Hindlimb muscle (tissue), 1 donor: ENCODE measurements at regions not wholly inside any gene's neighbourhood (a gene's known extent, or its start where the extent isn't known, plus 50 kb on each side); places are given as distances from the start of the nearest gene placed in this dataset.
"Not testable (repeated sequence)": the region's sequence is repeated elsewhere in the genome, so short reads cannot be mapped to it uniquely, and the experiment has no call there.

Experiments
- DNase-seq: peaks from one replicate; pipeline ENCODE4 v3.0.0-alpha.2; 2013

GRCh38 chr3:31102196-31102879 lies 207.9 kb upstream of the GADL1 start:
- no peak for DNase-seq

DNA sequence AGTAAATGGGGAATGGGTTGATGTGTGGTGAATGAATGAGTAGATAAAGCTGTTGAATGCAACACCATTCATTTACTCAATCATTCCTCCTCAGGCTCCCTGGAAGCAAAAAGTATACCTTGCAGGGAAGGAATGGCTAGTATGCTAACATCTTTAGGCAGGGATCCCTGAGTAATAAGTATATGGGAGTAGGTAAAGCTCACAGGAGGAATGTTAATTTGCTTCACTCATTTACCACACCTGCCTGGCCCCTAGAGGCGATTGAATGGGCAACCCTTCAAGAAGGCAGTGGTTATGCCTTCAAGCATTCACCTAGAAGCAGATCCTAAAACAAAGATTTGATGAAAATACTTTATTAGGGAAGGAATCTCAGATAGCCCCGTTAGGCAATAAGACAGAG lies 208.7 kb upstream of the GADL1 start:
- DNase-seq: no peak

- DNase-seq: no peak
Measured at GRCh38 chr3:31103623-31104180, 209.2 kb upstream of the GADL1 start.

- DNase-seq: no peak
Measured at GRCh38 chr3:31105011-31105410, 210.6 kb upstream of the GADL1 start.

DNA sequence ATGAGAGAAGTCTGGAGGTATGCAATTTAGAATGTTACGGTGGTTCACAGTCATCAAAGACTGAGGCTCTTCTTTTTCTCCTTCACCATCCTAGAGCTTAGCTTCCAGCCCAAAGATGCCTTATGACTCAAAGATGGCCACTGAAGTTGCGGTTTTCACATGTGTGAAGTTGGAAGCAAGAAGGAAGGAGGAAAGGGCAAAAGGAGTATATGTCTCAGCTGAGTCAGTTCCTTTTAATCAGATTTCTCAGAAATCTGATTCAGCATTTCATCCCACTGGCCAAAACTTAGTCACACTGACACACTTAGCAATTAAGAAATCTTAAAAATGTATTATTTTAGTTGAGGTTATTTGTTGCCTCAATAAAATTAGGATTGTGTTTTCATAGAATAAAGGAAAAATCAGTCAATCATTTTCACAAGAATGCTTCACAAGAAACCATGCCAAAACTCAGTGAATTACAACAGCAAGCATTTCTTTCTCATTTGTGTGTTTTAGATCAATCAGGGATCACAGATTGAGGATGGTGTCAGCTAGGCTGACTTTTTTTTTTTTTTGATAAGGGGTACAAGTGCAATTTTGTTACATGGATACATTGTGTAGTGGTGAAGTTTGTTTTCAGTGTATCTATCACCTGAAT lies 211.1 kb upstream of the GADL1 start:
- DNase-seq: no peak

GRCh38 chr3:31106204-31106603 lies 211.7 kb upstream of the GADL1 start:
- DNase-seq: no peak

DNA sequence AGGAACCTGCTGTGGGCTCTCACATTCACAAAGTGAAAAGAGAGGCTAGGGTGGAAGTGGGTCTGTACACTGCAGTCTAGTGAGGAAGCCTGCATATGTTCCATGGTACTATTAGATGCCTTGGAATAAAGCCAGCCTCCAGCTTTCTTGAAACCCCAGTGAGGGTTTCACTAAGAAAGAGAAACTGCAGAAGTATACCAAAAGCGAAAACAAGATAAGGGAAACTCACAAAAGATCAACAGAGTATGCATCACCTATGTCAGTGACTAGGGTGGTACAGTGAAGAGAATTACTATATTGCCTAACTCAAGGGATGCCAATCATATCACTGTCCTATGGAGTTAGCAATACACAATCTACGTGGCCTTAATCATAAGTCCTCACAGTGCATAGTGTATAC lies 212.5 kb upstream of the GADL1 start:
- DNase-seq: no peak

DNA sequence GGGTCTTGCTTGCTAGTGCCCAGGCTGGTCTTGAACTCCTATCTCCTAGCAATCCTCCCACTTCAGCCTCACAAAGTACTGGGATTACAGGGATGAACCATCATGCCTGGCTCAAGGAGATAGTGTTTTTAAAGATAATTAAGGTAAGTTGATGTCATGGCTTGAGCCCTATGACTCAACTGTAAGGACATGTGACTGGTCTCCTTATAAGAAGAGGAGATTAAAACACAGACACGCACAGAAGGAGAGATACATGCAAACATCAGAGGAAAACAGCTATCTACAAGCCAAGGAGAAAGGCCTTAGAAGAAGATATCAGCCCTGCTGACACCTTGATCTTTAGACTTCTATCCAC lies 220.4 kb upstream of the GADL1 start:
- DNase-seq: no peak

GRCh38 chr3:31115531-31115930 lies 221.1 kb upstream of the GADL1 start:
- not testable (repeated sequence) for DNase-seq

DNA sequence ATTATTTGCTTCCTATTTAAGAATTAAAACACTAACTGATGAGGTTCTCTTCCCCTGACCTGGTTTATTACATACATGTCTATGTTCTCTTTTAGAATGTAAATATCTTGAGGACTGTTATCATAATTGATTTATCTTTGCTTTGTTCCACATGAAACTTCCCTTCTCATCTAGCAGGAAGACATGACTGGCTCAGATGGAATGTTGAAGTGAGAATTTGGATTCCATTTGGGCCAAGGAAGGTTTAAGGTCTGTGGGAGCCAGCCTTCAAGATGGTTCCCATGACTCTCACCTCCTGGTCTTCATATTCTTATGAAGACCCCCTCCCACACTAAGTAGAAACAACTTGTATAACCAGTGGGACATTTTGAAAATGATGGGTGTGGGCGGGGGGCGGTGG lies 222.2 kb upstream of the GADL1 start:
- no peak for DNase-seq

- DNase-seq: no peak
Measured at GRCh38 chr3:31117854-31118253, 223.4 kb upstream of the GADL1 start.

DNA sequence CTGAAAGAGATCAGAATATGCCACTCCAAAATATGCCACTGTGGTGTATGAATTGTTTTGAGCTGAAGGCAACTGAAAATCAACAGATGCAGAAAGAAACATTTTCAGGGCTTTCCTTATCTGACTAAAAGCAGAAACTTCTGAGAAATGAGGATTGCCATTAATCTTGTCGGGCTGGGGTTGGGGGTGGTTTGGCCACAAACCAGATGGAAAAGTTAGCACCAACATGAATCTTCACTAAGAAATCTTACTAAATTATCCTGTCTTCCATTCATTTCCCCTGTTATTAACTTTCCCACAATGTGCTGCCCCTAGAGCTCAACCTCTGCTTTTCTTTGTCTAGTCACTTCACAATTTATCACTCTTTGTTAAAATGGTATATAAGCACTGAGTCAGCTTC lies 229.9 kb upstream of the GADL1 start:
- DNase-seq: no peak

- DNase-seq: no peak
Measured at GRCh38 chr3:31125413-31126020, 231.1 kb upstream of the GADL1 start.

DNA sequence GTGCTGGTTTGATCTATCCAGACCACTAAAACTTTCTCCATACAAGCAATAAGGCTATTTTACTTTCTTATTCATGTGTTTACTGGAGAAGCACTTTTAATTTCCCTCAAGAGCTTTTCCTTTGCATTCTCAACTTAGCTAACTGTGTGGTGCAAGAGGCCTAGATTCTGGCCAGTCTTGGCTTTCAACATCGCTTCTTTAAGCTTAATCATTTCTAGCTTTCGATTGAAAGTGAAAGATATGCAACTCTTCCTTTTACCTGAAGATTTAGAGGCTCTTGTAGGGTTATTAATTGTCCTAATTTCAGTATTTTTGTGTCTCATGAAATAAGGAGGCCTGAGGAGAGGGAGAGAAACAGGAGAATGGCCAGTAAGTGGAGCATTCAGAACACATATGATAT lies 234.8 kb upstream of the GADL1 start:
- DNase-seq: no peak

DNA sequence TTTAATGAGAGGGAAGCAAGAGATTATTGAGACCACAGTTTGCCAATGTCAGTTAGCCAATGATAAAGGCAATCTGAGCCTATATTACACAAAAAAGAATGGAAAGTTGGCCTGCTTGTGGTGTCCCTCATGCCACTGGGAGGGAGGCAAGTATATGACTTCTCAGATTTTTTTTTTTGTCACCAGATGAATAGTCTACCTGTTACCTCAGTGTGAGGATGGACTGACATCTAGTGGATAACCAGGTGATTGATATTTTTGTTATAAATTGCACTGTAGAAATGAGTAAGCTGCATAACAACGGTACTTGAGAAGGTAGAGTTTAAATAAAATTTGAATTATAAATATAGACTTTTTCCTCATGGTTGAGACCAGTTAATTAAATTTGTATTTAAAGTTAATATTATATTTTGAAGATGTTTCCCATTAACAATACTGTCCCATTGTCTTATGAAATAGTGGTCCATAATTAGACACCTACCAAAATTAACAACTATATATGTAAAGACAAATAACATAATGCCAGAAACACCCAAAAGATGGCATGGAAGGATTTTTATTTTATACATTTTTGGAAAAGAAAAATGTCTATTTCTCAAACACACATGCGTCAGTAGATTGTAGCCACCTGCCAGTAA lies 237.8 kb upstream of the GADL1 start:
- peak; percentile 16 for DNase-seq

GRCh38 chr3:31133541-31133940 lies 239.1 kb upstream of the GADL1 start:
- no peak for DNase-seq

GRCh38 chr3:31135546-31135945 lies 241.1 kb upstream of the GADL1 start:
- DNase-seq: no peak

GRCh38 chr3:31137718-31138465 lies 243.4 kb upstream of the GADL1 start:
- no peak for DNase-seq

- DNase-seq: no peak
Measured at GRCh38 chr3:31140470-31140869, 246.0 kb upstream of the GADL1 start.

DNA sequence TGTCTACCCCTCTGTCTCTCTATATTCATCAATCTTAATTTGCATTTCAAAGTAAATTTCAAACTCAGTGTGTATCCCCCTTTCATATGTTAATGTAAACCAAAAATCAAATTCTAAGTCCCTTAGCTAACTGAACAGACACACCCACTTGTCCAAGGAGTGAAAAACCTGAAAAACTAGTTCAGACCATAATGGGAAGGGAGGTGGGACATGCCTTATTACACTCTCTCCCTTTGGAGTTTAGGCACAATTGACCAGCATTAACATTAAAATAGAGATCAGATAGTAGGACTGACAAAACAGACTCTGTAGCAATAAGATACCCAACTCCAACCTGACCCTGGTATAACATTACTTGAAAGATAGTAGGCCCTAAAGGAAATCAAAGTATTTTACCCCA lies 247.7 kb upstream of the GADL1 start:
- no peak for DNase-seq

- no peak for DNase-seq
Measured at GRCh38 chr3:31142543-31142942, 248.1 kb upstream of the GADL1 start.

GRCh38 chr3:31145062-31145461 lies 250.6 kb upstream of the GADL1 start:
- DNase-seq: no peak

DNA sequence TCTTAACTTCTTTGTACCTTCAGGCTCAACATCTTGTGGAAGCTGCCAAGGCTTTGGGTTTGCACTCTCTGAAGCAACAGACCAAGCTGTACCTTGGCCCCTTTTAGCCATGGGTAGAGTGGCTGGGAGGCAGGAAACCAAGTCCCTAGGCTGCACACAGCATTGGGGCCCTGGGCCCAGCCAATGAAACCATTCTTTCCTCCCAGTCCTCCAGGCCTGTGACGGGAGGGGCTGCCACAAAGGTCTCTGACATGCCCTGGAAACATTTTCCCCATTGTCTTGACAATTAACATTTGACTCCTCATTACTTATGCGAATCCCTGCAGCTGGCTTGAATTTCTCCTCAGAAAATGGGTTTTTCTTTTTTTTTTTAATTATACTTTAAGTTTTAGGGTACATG lies 253.1 kb upstream of the GADL1 start:
- no peak for DNase-seq
